Suprapubic skin (tissue), 4 donors: ENCODE measurements at regions not wholly inside any gene's neighbourhood (a gene's known extent, or its start where the extent isn't known, plus 50 kb on each side); places are given as distances from the start of the nearest gene placed in this dataset.

ENCODE experiments used
- DNase-seq, 2 donors: peaks; one replicate each; pipeline ENCODE4 v3.0.0-alpha.2; 2019; ENCODE audit warnings: low spot score in 2 of 2
- H3K27ac ChIP-seq: fragments of 200-600 bp; sonication (generic); one replicate; pipeline ENCODE4 v1.5.1; 2019
- H3K27me3 ChIP-seq: fragments of 200-600 bp; sonication (generic); one replicate; pipeline ENCODE4 v1.5.1; 2019
- H3K36me3 ChIP-seq: fragments of 200-600 bp; sonication (generic); one replicate; pipeline ENCODE4 v1.5.1; 2019
- H3K4me1 ChIP-seq: fragments of 200-600 bp; sonication (generic); one replicate; pipeline ENCODE4 v1.5.1; 2019
- H3K4me3 ChIP-seq: fragments of 200-600 bp; sonication (generic); one replicate; pipeline ENCODE4 v1.5.1; 2019; ENCODE audit warnings: mild to moderate bottlenecking
- H3K9me3 ChIP-seq: fragments of 200-600 bp; sonication (generic); one replicate; pipeline ENCODE4 v1.5.1; 2019
- EP300 ChIP-seq: sonication (generic); formaldehyde crosslinking; IDR thresholded peaks from one replicate; pipeline ENCODE4 v1.6.1; 2017; ENCODE audit warnings: antibody characterized with exemption
- POLR2A ChIP-seq, 2 donors: fragments of 450-650 bp; IDR thresholded peaks; one replicate each; pipeline ENCODE4 v1.6.1; 2017; ENCODE audit warnings: antibody characterized with exemption in 2 of 2, mild to moderate bottlenecking in 2 of 2, moderate library complexity in 2 of 2
- POLR2AphosphoS5 ChIP-seq, 3 donors: sonication (generic); formaldehyde crosslinking; IDR thresholded peaks; one replicate each; pipeline ENCODE4 v1.6.1; 2017; ENCODE audit warnings: antibody characterized with exemption in 3 of 3
- WGBS: methylation state at CpG from one replicate; pipeline ENCODE4 v1.1.5; 2018; 5-methylcytosine and 5-hydroxymethylcytosine counted together
- TF ChIP-seq, protein P1 (sequence below), 2 donors: fragments of 200-600 bp in 1 of 2; fragments of 450-650 bp in 1 of 2; sonication (generic) in 1 of 2; IDR thresholded peaks; one replicate each; pipeline ENCODE4 v1.5.1; 2016 to 2019; ENCODE audit warnings: antibody characterized with exemption in 2 of 2, mild to moderate bottlenecking in 1 of 2, moderate library complexity in 1 of 2

DNA sequence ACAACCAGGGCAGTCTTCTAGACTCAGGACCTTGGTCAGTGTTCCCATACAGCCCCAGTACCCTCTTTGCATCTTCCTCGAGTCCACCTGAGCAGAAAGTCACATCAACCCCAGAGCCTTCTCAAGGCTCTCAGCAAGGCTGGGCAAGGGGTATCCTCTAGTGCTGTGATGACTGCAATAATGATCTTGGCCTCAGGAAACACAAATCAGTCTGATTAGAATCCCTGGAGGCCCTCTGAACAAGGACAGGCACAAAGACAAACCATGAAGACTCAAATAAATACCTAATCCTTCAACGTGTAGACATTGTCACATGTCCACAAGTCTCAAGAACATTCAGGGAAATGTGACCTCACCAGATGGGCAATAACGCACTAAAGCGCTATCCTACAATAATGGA lies 468.2 kb downstream of the TBC1D4 start:
- H3K9me3 ChIP-seq: no peaks in the 10 kb centered on the region
- WGBS: 83% methylated on average over 4 of the region's 4 CpGs
- no peak overlapping the region for H3K4me3 ChIP-seq
- no peaks in the 10 kb centered on the region for H3K4me1 ChIP-seq
- no peaks in the 10 kb centered on the region for H3K36me3 ChIP-seq
- no peaks in the 10 kb centered on the region for H3K27me3 ChIP-seq
- H3K27ac ChIP-seq: no peak overlapping the region
- DNase-seq: no peak
- TF ChIP-seq, protein P1, sequence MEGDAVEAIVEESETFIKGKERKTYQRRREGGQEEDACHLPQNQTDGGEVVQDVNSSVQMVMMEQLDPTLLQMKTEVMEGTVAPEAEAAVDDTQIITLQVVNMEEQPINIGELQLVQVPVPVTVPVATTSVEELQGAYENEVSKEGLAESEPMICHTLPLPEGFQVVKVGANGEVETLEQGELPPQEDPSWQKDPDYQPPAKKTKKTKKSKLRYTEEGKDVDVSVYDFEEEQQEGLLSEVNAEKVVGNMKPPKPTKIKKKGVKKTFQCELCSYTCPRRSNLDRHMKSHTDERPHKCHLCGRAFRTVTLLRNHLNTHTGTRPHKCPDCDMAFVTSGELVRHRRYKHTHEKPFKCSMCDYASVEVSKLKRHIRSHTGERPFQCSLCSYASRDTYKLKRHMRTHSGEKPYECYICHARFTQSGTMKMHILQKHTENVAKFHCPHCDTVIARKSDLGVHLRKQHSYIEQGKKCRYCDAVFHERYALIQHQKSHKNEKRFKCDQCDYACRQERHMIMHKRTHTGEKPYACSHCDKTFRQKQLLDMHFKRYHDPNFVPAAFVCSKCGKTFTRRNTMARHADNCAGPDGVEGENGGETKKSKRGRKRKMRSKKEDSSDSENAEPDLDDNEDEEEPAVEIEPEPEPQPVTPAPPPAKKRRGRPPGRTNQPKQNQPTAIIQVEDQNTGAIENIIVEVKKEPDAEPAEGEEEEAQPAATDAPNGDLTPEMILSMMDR (IDR thresholded peaks at IDR 0.05): no peak
- TF ChIP-seq POLR2AphosphoS5 (IDR thresholded peaks at IDR 0.05) (no peak), POLR2A (IDR thresholded peaks at IDR 0.05) (no peak)

DNA sequence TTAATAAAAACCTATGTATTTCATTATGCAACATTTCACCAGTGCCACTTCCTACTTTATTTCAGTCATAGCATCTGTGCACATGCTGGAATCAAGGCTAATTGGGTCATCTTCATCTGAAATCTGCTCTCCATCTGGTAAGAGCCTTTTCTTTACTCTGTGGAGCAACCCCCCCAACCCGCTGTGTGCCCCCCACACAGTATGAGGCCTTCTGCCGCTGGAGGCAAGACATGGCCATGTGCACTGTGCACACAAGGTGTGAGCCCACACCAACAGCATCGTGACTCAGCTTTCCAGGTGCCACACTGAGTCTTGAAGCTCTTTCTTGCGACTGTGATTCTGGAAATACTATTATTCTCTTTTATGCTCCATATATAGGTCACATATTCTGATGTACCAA lies 471.0 kb downstream of the TBC1D4 start:
- WGBS: 87% methylated on average over 4 of the region's 4 CpGs
- no peaks in the 10 kb centered on the region for H3K27me3 ChIP-seq
- TF ChIP-seq POLR2AphosphoS5 (IDR thresholded peaks at IDR 0.05): no peak
- TF ChIP-seq POLR2A (IDR thresholded peaks at IDR 0.05): no peak
- no peak for TF ChIP-seq EP300
- TF ChIP-seq, protein P1 (IDR thresholded peaks at IDR 0.05): no peak
- DNase-seq: no peak
- no peak overlapping the region for H3K4me3 ChIP-seq
- H3K36me3 ChIP-seq: no peaks in the 10 kb centered on the region
- no peak overlapping the region for H3K27ac ChIP-seq
- H3K4me1 ChIP-seq: no peaks in the 10 kb centered on the region
- H3K9me3 ChIP-seq: no peaks in the 10 kb centered on the region

DNA sequence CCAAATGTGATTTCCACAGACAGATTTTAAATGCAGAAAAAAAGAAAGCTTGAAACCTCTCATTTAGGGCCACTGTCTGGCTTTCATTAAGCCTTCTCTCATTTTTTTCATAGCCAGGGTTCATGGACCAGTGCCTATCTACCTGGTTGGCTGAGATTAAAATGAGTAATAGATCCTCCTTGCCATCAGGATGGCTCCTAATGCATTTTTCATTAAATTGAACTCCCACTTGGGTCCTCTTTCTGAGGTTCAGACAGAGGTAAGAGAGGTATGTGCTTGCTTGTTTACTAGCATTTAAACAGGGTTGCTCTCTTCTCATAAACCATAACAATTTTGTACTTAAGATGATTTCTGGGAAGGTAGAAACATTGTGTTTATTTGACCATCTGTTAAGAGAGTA lies 473.0 kb downstream of the TBC1D4 start:
- Histone ChIP-seq H3K4me3 (no peak overlapping the region), H3K9me3 (no peaks in the 10 kb centered on the region), H3K27me3 (no peaks in the 10 kb centered on the region), H3K27ac (no peak overlapping the region), H3K4me1 (no peaks in the 10 kb centered on the region), H3K36me3 (no peaks in the 10 kb centered on the region)
- TF ChIP-seq EP300 (no peak), POLR2A (IDR thresholded peaks at IDR 0.05) (no peak), POLR2AphosphoS5 (IDR thresholded peaks at IDR 0.05) (no peak)
- TF ChIP-seq, protein P1 (IDR thresholded peaks at IDR 0.05): no peak
- DNase-seq: no peak

DNA sequence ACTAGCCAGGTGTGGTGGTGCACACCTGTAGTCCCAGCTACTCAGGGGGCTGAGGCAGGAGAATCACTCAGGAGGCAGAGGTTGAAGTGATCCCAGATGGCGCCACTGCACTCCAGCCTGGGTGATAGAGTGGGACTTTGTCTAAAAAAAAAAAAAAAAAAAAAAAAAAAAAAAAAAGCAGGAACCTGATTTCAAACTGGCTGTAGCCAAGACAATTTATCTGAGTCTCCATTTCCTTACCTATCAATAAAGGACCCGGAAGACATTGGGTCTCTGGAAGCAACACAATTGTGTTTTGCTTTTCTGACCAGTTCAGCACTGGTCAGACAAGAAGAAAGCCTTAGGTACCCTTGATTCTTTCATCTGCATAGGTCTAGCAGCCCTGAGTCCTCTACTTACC lies 491.0 kb downstream of the TBC1D4 start:
- Histone ChIP-seq H3K27me3 (no peaks in the 10 kb centered on the region), H3K27ac (no peak overlapping the region), H3K4me1 (no peaks in the 10 kb centered on the region), H3K36me3 (no peaks in the 10 kb centered on the region), H3K4me3 (no peak overlapping the region), H3K9me3 (no peaks in the 10 kb centered on the region)
- no peak for DNase-seq
- 98% methylated on average over 2 of the region's 2 CpGs for WGBS
- TF ChIP-seq, protein P1 (IDR thresholded peaks at IDR 0.05): no peak
- TF ChIP-seq POLR2AphosphoS5 (IDR thresholded peaks at IDR 0.05) (no peak), EP300 (no peak), POLR2A (IDR thresholded peaks at IDR 0.05) (no peak)

DNA sequence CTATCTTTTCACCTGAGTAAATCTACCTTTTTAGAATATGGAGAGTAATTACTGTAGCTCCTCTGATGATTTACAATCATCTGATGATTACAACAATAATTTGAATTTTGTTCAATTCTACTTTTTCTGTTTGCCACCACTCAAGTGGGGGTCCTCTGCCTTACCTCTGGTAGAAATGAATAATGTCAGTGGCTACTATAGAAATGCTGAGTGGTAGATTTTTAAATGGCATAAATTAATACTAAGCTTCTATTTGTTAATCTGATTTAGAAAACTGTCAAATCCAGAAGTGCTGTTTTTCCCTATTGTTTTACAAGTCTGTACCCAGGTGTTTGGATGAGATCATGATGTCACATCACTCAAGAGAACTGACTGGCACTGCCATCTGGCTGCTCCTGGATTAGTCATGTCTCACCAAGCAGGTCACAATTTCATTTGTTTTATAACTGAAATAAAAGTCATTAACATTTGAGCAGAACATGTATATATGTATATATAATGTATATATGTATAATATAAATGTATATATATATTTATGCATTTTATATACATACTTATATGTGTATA lies 494.8 kb downstream of the TBC1D4 start:
- H3K4me3 ChIP-seq: no peak overlapping the region
- DNase-seq: no peak
- H3K4me1 ChIP-seq: no peaks in the 10 kb centered on the region
- no peaks in the 10 kb centered on the region for H3K36me3 ChIP-seq
- no peaks in the 10 kb centered on the region for H3K27me3 ChIP-seq
- no peaks in the 10 kb centered on the region for H3K9me3 ChIP-seq
- no peak overlapping the region for H3K27ac ChIP-seq
- TF ChIP-seq POLR2A (IDR thresholded peaks at IDR 0.05): no peak
- TF ChIP-seq, protein P1 (IDR thresholded peaks at IDR 0.05): no peak
- no peak for TF ChIP-seq EP300
- no peak for TF ChIP-seq POLR2AphosphoS5 (IDR thresholded peaks at IDR 0.05)
